GM10266 (cell line): ENCODE measurements at regions not wholly inside any gene's neighbourhood (a gene's known extent, or its start where the extent isn't known, plus 50 kb on each side); places are given as distances from the start of the nearest gene placed in this dataset.

Experiments used
- DNase-seq: peaks from one replicate; pipeline ENCODE4 v3.0.0; 2012; ENCODE audit errors: extremely low spot score
- CTCF ChIP-seq: IDR thresholded peaks from 2 replicates; pipeline ENCODE4 v1.5.1; 2012; ENCODE audit warnings: mild to moderate bottlenecking, low read depth; ENCODE audit not compliant: control insufficient read depth, insufficient read depth; ENCODE audit errors: missing control alignments

GRCh38 chr6:139577124-139577762, 202.8 kb upstream of the CITED2 start:
- no peak for TF ChIP-seq CTCF
- no peak for DNase-seq

- no peak for DNase-seq
- TF ChIP-seq CTCF = no peak
Observed at GRCh38 chr6:139572001-139572400, 197.6 kb upstream of the CITED2 start.

- DNase-seq = no peak
- TF ChIP-seq CTCF = no peak
Observed at GRCh38 chr6:139570166-139570565, 195.7 kb upstream of the CITED2 start.

GRCh38 chr6:139569566-139569965, 195.1 kb upstream of the CITED2 start:
- no peak for TF ChIP-seq CTCF
- DNase-seq = no peak

GRCh38 chr6:139568956-139569538, 194.6 kb upstream of the CITED2 start:
- no peak for TF ChIP-seq CTCF
- no peak for DNase-seq

- DNase-seq = no peak
- no peak for TF ChIP-seq CTCF
Observed at GRCh38 chr6:139568151-139568955, 193.9 kb upstream of the CITED2 start.

GRCh38 chr6:139567095-139567494, 192.6 kb upstream of the CITED2 start:
- TF ChIP-seq CTCF = no peak
- DNase-seq = no peak
